GM18870 (cell line): ENCODE measurements at regions not wholly inside any gene's neighbourhood (a gene's known extent, or its start where the extent isn't known, plus 50 kb on each side); places are given as distances from the start of the nearest gene placed in this dataset.
"Not testable (repeated sequence)": the region's sequence is repeated elsewhere in the genome, so short reads cannot be mapped to it uniquely, and the experiment has no call there.

Experiments
- ATAC-seq: cut with Tn5 transposase; IDR thresholded peaks from one replicate; pipeline ENCODE4 v1.9.1; 2021; ENCODE audit warnings: moderate library complexity; ENCODE audit not compliant: unreplicated experiment

DNA sequence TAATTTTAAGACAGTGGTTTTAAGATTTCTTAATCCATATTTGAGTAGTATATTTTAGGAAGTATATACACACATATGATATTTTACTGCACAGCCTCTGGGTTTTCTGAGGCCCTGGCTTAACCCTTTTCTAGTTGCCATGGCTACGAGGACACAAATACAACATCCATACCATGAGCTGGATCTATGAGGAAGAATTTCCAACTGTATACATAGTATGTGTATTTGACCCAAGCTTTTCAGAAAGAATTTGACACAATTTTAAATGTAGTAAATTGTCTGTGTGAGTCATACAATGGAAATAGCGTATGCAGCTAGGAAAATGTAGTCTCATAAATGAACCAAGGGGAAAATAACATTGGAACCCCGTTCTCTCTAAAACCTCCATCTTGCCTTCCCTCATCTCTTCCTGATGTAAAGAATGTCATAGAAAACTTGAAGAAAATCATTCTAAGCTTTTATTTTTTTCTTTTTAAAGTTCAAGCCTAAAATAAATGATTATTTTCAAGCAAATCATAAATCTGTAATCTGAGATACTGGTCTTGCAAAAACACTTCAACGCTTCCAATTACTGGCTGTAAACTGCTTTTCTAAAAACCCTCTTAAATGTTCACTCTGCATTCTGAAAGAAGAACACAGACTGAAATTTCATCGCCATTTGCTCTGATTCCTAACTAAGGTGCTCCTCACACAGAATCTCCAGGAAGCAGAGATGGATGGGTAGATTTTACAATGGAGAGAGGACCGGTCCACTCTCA, 172.4 kb downstream of the LACC1 start:
- no peak for ATAC-seq

- ATAC-seq, result no peak
Measured at GRCh38 chr13:44052780-44053184, 173.1 kb downstream of the LACC1 start.

- no peak for ATAC-seq
Measured at GRCh38 chr13:44053208-44053607, 173.5 kb downstream of the LACC1 start.

- ATAC-seq, result no peak
Measured at GRCh38 chr13:44054525-44054924, 174.8 kb downstream of the LACC1 start.

GRCh38 chr13:44055681-44056080, 176.0 kb downstream of the LACC1 start:
- not testable (repeated sequence) for ATAC-seq

DNA sequence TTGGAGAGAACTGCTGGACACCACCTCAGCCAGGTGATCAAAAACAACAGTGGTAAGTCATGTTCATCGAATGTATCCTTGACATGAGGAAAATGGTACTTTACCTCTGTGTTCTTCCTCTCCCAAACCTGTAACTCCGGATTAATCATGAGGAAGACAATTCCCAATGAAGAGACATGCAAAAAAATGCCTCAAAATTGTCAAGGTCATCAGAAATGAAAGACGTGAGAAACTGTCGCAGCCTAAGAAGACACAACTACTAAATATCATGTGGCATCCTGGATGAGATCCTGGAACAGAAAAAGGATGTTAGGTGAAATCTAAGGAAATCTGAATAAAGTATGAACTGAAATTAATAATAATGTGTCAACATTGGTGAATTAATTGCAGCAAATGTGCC, 178.4 kb downstream of the LACC1 start:
- no peak for ATAC-seq

DNA sequence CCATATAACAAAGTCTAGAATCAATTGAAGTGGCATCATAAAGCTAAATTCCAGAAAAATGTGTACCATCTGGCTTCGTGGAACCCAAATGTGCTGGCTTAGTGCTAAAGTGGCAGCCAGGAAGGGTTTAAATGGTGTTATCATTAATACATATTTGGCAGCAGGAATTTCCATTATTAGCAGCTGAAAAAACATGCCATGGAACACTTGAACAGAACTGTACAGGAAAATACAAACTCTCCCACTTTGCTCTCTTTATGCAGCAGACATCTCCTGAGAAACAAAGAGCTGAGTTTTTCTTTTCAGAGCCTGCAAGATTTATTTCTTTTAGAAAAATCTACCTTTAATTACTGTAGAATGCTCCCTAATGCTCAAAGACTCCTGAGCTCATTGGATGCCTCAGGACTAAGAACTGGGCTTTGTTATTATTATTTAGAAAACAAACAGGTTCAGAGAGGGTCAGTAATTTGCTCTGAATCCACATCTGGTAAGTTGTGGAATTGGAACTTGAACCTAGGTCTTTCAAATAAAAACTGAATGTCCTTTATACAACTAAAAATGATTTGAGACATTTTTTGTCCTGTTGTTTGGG, 179.0 kb downstream of the LACC1 start:
- no peak for ATAC-seq

DNA sequence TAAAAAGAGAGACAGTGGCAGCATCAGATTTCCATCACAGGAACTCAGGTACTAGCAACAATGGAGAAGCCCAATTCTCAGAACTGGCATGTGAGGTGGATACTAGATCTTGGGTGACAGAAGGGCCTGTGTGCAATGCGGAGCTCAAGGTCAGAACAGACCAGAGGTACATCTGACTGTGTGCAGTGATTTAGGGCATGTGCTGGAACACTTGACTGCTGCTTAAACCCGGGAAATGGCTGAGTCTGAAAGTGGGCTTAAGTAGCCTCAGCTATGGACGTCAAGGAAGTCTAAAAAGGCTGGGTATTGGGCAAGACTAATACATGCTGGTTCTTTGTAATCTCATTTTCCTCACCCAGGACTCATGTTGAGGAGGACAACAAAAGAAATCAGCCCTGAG, 182.2 kb downstream of the LACC1 start:
- ATAC-seq, result no peak

DNA sequence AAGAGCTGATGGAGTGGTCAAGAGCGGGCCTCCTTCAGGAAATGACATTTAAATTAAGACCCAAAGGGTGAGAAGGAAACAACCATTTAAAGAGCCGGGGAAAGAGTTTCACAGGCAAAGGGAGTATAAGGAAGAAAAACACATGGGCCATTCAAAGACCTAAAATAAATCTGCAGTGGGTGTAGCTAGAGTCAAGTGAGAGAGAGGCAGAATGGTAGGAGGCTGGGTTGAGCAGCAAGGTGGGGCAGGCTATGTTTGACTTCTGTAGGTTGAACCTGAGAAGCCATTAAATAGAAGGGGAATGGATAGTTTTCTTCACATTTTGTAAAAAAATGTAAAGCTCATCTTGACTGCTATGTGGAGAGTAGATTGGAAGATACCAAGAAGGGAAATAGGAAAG, 183.8 kb downstream of the LACC1 start:
- no peak for ATAC-seq

GRCh38 chr13:44063881-44064280, 184.2 kb downstream of the LACC1 start:
- no peak for ATAC-seq

GRCh38 chr13:44064357-44064756, 184.7 kb downstream of the LACC1 start:
- ATAC-seq, result no peak

DNA sequence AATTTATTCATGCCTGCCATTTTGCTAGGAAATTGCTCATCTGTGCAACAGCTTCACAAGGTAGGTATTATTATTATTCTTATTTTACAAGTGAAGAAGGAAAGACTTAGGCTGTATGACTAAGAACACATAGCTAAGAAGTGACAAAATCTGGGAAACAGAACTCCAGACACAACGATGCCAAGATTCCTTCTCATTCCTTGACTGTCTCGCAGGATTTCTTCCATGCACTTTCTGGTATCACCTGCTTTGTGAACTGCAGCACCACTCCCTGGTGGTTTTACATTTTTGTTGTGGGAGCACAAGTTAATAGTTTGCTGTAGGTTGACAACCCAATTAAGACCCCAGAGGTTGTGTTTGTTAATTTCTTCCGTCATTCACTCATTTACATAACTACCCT, 188.5 kb downstream of the LACC1 start:
- ATAC-seq, result no peak

GRCh38 chr13:44068737-44069136, 189.0 kb downstream of the LACC1 start:
- ATAC-seq, result no peak

GRCh38 chr13:44072536-44072935, 192.8 kb downstream of the LACC1 start:
- ATAC-seq, result no peak

DNA sequence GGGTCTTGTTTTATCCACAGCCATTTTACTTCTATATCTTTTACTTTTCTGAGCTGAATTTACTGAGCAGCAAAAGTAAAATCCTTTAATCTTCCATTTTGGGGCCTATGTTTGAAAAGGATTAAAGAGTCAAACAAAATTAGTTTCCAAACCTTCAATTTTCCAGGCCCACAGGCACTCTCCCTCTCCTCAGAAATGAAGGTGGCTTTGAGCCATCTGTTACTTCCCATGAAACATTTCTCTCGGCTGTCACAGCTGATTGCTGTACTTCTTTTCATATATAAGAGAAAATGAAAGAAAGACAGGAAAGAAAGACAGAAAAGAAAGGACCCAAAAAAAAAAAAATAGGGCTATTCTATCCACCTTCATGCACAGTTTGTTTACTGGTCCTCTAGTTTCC, 194.9 kb downstream of the LACC1 start:
- ATAC-seq, result no peak

DNA sequence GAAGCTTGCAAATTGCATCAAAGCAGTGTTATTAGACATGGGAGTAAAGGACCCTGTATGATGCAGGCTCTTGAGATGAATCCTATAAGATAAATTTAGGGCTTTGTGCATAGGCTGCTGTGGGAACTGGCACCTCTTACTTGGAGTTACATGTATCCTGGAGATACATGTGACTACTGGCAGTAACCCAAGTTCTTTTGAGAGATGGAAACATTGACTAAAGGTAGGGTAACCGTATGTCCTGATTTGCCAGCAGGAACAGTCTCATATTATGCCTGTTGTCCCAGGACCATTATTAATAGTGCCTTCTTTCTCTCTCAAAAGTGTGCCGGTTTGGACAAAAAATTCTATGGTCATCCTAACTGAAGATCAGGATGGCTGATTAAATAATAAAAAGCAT, 195.4 kb downstream of the LACC1 start:
- no peak for ATAC-seq

GRCh38 chr13:44078806-44079376, 199.2 kb downstream of the LACC1 start:
- no peak for ATAC-seq

DNA sequence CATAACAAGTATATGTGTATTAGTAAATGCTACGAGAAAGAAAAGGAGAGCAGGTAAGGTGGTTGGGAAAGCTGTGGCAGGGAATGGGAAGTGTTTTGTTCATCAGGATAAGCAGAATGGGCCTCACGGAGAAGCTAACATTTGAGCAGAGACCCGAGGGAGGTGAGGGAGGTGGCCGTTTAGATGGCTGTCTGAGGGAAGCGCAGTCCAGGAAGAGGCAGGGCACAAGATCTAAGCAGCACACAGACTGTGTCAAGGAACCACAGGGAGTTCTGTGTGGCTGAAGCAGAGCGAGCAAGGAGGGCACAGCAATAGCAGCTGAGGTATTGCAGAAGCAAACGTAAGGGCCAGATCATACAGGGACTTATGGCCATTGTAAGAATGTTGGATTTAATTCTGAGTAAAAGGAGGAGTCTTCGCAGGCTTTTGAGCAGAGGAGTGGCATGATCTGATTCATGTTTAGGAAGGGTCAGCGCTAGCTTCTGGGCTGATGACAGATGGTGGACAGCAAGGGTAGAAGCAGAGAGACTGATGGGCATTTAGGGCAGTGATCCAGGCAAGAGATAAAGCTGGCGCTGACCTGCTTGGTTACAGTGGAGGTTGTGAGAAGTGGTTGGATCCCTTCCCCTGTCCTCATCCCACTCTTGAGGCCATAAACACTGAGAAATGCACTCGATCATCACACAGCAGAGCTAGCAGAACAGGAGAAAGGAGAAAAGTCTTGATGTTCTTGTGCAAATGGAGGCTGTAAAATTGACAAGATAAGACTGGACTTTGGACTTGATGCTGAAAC, 199.9 kb downstream of the LACC1 start:
- no peak for ATAC-seq

GRCh38 chr13:44084146-44084545, 204.4 kb downstream of the LACC1 start:
- ATAC-seq, result no peak

DNA sequence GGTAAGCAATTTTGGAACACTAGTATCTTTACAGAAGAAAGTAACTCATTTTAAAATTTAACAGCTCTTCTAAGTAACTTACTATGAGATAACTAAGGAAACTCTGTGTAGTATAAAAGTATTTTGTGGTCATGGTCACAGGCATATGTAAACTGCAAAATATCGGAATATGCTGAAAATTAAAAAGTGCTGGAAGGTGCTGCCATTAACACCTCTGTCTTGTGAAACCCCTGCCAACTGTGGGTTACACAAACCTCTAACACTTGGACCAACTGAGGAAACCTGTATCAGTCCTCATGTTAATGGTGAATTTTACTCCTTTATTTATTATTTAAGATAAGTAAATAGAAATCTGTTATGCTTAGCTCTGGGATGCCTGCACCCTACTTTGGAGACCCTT, 206.7 kb downstream of the LACC1 start:
- ATAC-seq, result no peak

DNA sequence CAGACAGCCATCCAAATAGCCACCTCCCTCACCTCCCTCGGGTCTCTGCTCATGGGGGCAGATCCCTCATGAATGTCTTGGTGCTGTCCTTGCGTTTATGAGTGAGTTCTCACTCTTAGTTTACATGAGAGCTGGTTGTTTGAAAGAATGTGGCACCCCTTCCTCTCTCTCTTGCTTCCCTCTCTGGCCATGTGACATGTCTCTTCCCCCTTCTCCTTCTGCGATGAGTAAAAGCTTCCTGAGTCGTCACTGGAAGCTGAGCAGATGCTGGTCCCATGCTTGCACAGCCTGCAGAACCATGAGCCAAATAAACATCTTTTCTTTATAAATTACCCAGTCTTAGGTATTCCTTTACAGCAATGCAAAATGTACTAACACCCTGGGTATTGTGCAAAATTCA, 208.7 kb downstream of the LACC1 start:
- ATAC-seq, result no peak

- no peak for ATAC-seq
Measured at GRCh38 chr13:44088991-44089413, 209.3 kb downstream of the LACC1 start.
